Neural cell (in vitro differentiated cells): ENCODE measurements at regions not wholly inside any gene's neighbourhood (a gene's known extent, or its start where the extent isn't known, plus 50 kb on each side); places are given as distances from the start of the nearest gene placed in this dataset.

Experiments used
- H2AFZ ChIP-seq: fragments of 200-600, 300-800 bp; sonication (generic), shearing (Covaris generic); 2 replicates; pipeline ENCODE4 v1.6.0; 2014; ENCODE audit warnings: low read depth, mild to moderate bottlenecking, antibody characterized with exemption, low read length, moderate library complexity
- H3F3A ChIP-seq: fragments of 200-600 bp; shearing (Covaris generic); 2 replicates; pipeline ENCODE4 v1.6.1; 2016; ENCODE audit warnings: mild to moderate bottlenecking, moderate library complexity, mixed read lengths, antibody characterized with exemption, low read length; ENCODE audit not compliant: insufficient read depth, poor library complexity, severe bottlenecking
- H3K27ac ChIP-seq: fragments of 200-600, 300-800 bp; sonication (generic), shearing (Covaris generic); 2 replicates; pipeline ENCODE4 v1.5.1; 2014; ENCODE audit warnings: mild to moderate bottlenecking, low read length, moderate library complexity
- H3K27me3 ChIP-seq: fragments of 300-800, 200-600 bp; sonication (generic), shearing (Covaris generic); 2 replicates; pipeline ENCODE4 v1.6.0; 2014; ENCODE audit warnings: mild to moderate bottlenecking, low read depth, low read length, moderate library complexity; ENCODE audit not compliant: insufficient read depth
- H3K36me3 ChIP-seq: fragments of 300-800, 200-600 bp; sonication (generic), shearing (Covaris generic); 2 replicates; pipeline ENCODE4 v1.5.1; 2014; ENCODE audit warnings: mild to moderate bottlenecking, antibody characterized with exemption, low read length, moderate library complexity; ENCODE audit not compliant: insufficient read depth
- H3K4me2 ChIP-seq: fragments of 300-800, 200-600 bp; sonication (generic), shearing (Covaris generic); 2 replicates; pipeline ENCODE4 v1.6.0; 2014; ENCODE audit warnings: mild to moderate bottlenecking, low read length
- H3K4me3 ChIP-seq: fragments of 300-800, 200-600 bp; sonication (generic), shearing (Covaris generic); 2 replicates; pipeline ENCODE4 v1.5.1; 2014; ENCODE audit warnings: mild to moderate bottlenecking, low read length, moderate library complexity
- H3K79me2 ChIP-seq: fragments of 200-600 bp; shearing (Covaris generic); replicated peaks from 2 replicates; pipeline ENCODE4 v1.6.0; 2014; ENCODE audit warnings: mild to moderate bottlenecking, low read length, moderate library complexity; ENCODE audit not compliant: insufficient read depth
- H3K9ac ChIP-seq: fragments of 300-800, 200-600 bp; sonication (generic), shearing (Covaris generic); 2 replicates; pipeline ENCODE4 v1.6.1; 2016; ENCODE audit warnings: mild to moderate bottlenecking, low read length, mixed read lengths
- H3K9me2 ChIP-seq: fragments of 200-600 bp; shearing (Covaris generic); 2 replicates; pipeline ENCODE4 v1.6.1; 2016; ENCODE audit warnings: mild to moderate bottlenecking, low read length, mixed read lengths; ENCODE audit not compliant: insufficient read depth
- H3K9me3 ChIP-seq: fragments of 200-600, 300-800 bp; sonication (generic), shearing (Covaris generic); 2 replicates; pipeline ENCODE4 v1.6.1; 2016; ENCODE audit warnings: mild to moderate bottlenecking, mixed run types, low read length, moderate library complexity, mixed read lengths
- H4K20me1 ChIP-seq: fragments of 200-600 bp; shearing (Covaris generic); 2 replicates; pipeline ENCODE4 v1.6.1; 2016; ENCODE audit warnings: mild to moderate bottlenecking, mixed run types; ENCODE audit not compliant: insufficient read depth
- EP300 ChIP-seq: fragments of 450-650 bp; conservative IDR thresholded peaks from 2 replicates; pipeline ENCODE4 v1.6.1; 2014; ENCODE audit warnings: antibody characterized with exemption, mild to moderate bottlenecking, moderate library complexity; ENCODE audit not compliant: poor library complexity, severe bottlenecking
- EZH2 ChIP-seq: fragments of 200-600, 300-800 bp; shearing (Covaris generic), sonication (generic); IDR thresholded peaks from 2 replicates; pipeline ENCODE4 v1.6.1; 2014; ENCODE audit warnings: antibody characterized with exemption, low read length, borderline replicate concordance, mild to moderate bottlenecking; ENCODE audit not compliant: insufficient read depth, poor library complexity, severe bottlenecking
- MXI1 ChIP-seq: fragments of 450-650 bp; conservative IDR thresholded peaks from 2 replicates; pipeline ENCODE4 v1.6.1; 2014; ENCODE audit warnings: antibody characterized with exemption, mild to moderate bottlenecking; ENCODE audit not compliant: poor library complexity, severe bottlenecking
- POLR2AphosphoS5 ChIP-seq: IDR thresholded peaks from 2 replicates; pipeline ENCODE4 v1.6.1; 2012
- RAD21 ChIP-seq: fragments of 450-650 bp; conservative IDR thresholded peaks from 2 replicates; pipeline ENCODE4 v1.6.1; 2014; ENCODE audit warnings: antibody characterized with exemption, mild to moderate bottlenecking, moderate library complexity
- SMC3 ChIP-seq: fragments of 450-650 bp; conservative IDR thresholded peaks from 2 replicates; pipeline ENCODE4 v1.6.1; 2014; ENCODE audit warnings: antibody characterized with exemption, mild to moderate bottlenecking, moderate library complexity; ENCODE audit not compliant: poor library complexity
- TAF1 ChIP-seq: IDR thresholded peaks from 2 replicates; pipeline ENCODE4 v1.6.1; 2012; ENCODE audit warnings: low read depth
- TF ChIP-seq, protein P1 (sequence below): IDR thresholded peaks from 2 replicates; pipeline ENCODE4 v1.6.1; 2012; ENCODE audit warnings: borderline replicate concordance
- TF ChIP-seq, protein P2 (sequence below): fragments of 450-650 bp; IDR thresholded peaks from 2 replicates; pipeline ENCODE4 v1.5.1; 2014; ENCODE audit warnings: antibody characterized with exemption, mild to moderate bottlenecking, moderate library complexity; ENCODE audit not compliant: poor library complexity, severe bottlenecking

GRCh38 chr6:25016014-25016720 is 80.4 kb upstream of the RIPOR2 start:
- peaks cover 22% of the 10 kb centered on the region for H3F3A ChIP-seq
- no peak overlapping the region for H2AFZ ChIP-seq
- TF ChIP-seq POLR2AphosphoS5 (peak; percentile 44), MXI1 (no peak)
- no peaks in the 10 kb centered on the region for H4K20me1 ChIP-seq
- peak overlapping the region; percentile 3 for H3K4me2 ChIP-seq
- no peaks in the 10 kb centered on the region for H3K9me2 ChIP-seq
- peak overlapping the region; percentile 26 for H3K4me3 ChIP-seq
- peak overlapping the region; percentile 97 for H3K27ac ChIP-seq
- H3K9ac ChIP-seq = peak overlapping the region; percentile 69
- H3K36me3 ChIP-seq = no peaks in the 10 kb centered on the region
- no peaks in the 10 kb centered on the region for H3K27me3 ChIP-seq
- no peaks in the 10 kb centered on the region for H3K79me2 ChIP-seq
- no peaks in the 10 kb centered on the region for H3K9me3 ChIP-seq

GRCh38 chr6:25017486-25017885 is 81.7 kb upstream of the RIPOR2 start:
- TF ChIP-seq RAD21 (no peak), EZH2 (no peak), MXI1 (no peak), POLR2AphosphoS5 (no peak), EP300 (no peak), SMC3 (no peak), TAF1 (no peak)
- TF ChIP-seq, protein P1, sequence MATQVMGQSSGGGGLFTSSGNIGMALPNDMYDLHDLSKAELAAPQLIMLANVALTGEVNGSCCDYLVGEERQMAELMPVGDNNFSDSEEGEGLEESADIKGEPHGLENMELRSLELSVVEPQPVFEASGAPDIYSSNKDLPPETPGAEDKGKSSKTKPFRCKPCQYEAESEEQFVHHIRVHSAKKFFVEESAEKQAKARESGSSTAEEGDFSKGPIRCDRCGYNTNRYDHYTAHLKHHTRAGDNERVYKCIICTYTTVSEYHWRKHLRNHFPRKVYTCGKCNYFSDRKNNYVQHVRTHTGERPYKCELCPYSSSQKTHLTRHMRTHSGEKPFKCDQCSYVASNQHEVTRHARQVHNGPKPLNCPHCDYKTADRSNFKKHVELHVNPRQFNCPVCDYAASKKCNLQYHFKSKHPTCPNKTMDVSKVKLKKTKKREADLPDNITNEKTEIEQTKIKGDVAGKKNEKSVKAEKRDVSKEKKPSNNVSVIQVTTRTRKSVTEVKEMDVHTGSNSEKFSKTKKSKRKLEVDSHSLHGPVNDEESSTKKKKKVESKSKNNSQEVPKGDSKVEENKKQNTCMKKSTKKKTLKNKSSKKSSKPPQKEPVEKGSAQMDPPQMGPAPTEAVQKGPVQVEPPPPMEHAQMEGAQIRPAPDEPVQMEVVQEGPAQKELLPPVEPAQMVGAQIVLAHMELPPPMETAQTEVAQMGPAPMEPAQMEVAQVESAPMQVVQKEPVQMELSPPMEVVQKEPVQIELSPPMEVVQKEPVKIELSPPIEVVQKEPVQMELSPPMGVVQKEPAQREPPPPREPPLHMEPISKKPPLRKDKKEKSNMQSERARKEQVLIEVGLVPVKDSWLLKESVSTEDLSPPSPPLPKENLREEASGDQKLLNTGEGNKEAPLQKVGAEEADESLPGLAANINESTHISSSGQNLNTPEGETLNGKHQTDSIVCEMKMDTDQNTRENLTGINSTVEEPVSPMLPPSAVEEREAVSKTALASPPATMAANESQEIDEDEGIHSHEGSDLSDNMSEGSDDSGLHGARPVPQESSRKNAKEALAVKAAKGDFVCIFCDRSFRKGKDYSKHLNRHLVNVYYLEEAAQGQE = no peak
- TF ChIP-seq, protein P2, sequence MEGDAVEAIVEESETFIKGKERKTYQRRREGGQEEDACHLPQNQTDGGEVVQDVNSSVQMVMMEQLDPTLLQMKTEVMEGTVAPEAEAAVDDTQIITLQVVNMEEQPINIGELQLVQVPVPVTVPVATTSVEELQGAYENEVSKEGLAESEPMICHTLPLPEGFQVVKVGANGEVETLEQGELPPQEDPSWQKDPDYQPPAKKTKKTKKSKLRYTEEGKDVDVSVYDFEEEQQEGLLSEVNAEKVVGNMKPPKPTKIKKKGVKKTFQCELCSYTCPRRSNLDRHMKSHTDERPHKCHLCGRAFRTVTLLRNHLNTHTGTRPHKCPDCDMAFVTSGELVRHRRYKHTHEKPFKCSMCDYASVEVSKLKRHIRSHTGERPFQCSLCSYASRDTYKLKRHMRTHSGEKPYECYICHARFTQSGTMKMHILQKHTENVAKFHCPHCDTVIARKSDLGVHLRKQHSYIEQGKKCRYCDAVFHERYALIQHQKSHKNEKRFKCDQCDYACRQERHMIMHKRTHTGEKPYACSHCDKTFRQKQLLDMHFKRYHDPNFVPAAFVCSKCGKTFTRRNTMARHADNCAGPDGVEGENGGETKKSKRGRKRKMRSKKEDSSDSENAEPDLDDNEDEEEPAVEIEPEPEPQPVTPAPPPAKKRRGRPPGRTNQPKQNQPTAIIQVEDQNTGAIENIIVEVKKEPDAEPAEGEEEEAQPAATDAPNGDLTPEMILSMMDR = no peak
- Histone ChIP-seq H3K9ac (no peak overlapping the region), H3K79me2 (no peaks in the 10 kb centered on the region), H3K4me3 (no peak overlapping the region), H3K9me2 (no peaks in the 10 kb centered on the region), H3K27me3 (no peaks in the 10 kb centered on the region), H3K4me2 (no peak overlapping the region), H2AFZ (no peak overlapping the region), H3K36me3 (no peaks in the 10 kb centered on the region), H3F3A (peaks cover 22% of the 10 kb centered on the region), H4K20me1 (no peaks in the 10 kb centered on the region), H3K9me3 (no peaks in the 10 kb centered on the region), H3K27ac (peak overlapping the region; percentile 14)
